Adrenal gland (tissue), 5 donors: ENCODE measurements at regions not wholly inside any gene's neighbourhood (a gene's known extent, or its start where the extent isn't known, plus 50 kb on each side); places are given as distances from the start of the nearest gene placed in this dataset.

ENCODE experiments used
- CTCF ChIP-seq, 6 experiments: fragments of 450-650 bp in 4 of 6; fragments of 200-600 bp in 2 of 6; sonication (generic) in 1 of 6; IDR thresholded peaks; 1 replicate in 5 of 6; 2 replicates in 1 of 6; pipeline versions ENCODE4 v1.5.1 to v1.8.0; 2016 to 2021; ENCODE audit warnings: antibody characterized with exemption in 6 of 6, mild to moderate bottlenecking in 2 of 6, moderate library complexity in 1 of 6
- POLR2A ChIP-seq, 2 donors: fragments of 450-650 bp; IDR thresholded peaks; one replicate each; pipeline ENCODE4 v1.6.1; 2017; ENCODE audit warnings: antibody characterized with exemption in 2 of 2, mild to moderate bottlenecking in 2 of 2, moderate library complexity in 1 of 2
- donor health status: DM: no; HTN: no; CAD: no.

GRCh38 chr13:36570489-36570888 lies 103.3 kb upstream of the SERTM1 start:
- TF ChIP-seq POLR2A (IDR thresholded peaks at IDR 0.05) (no peak), CTCF (IDR thresholded peaks at IDR 0.05) (no peak)
